ENCODE measurements at regions not wholly inside any gene's neighbourhood (a gene's known extent, or its start where the extent isn't known, plus 50 kb on each side); places are given as distances from the start of the nearest gene placed in this dataset.

DNA sequence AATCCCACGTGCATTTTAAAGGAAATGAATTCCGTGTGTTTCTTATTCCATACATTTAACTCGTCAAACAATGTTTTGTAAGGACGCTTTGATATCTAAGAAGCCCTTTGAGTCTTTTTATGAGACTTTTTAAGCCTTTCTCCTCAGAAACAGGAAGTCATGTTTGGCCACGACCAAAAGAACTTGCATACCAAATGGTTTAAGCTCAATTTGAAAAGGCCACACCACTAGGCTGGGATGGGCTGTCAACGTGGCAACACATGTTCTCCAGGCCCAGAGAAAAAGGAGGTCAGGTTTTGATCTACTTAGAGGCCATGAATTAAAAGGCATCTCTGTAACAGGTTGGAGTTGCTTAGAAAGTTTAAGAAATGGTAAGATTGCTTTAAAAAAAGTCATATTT, 441.8 kb downstream of the CMPK2 start:
- intact Hi-C loops (cut with micrococcal nuclease), result no loop called here
- Histone ChIP-seq H3K27ac (ENCODE audit: low read depth, low read length) (no peak overlapping the region), H3K36me3 (ENCODE audit: control insufficient read depth in 1 of 2, insufficient read depth in 2 of 2, low read length in 2 of 2) (no peaks in the 10 kb centered on the region), H3K79me2 (ENCODE audit: insufficient read depth, low read length) (no peaks in the 10 kb centered on the region), H3K9me3 (ENCODE audit: control insufficient read depth in 1 of 2, insufficient read depth in 1 of 2, low read depth in 1 of 2, low read length in 2 of 2) (no peaks in the 10 kb centered on the region; a peak in 1 of 4 replicates), H2AFZ (ENCODE audit: low read depth, low read length, poor library complexity, severe bottlenecking) (no peak overlapping the region), H3K4me1 (ENCODE audit: control insufficient read depth in 1 of 2, insufficient read depth in 2 of 2, low read length in 2 of 2) (no peaks in the 10 kb centered on the region), H3K4me2 (ENCODE audit: low read length) (no peak overlapping the region), H3K4me3 (replicated peaks in 1 of 2; ENCODE audit: low read depth in 1 of 2, low read length in 2 of 2) (no peak overlapping the region), H4K20me1 (ENCODE audit: insufficient read depth) (no peaks in the 10 kb centered on the region), H3K27me3 (ENCODE audit: insufficient read depth, low read length) (no peaks in the 10 kb centered on the region), H3K9me2 (ENCODE audit: insufficient read depth) (no peaks in the 10 kb centered on the region), H3K9ac (ENCODE audit: low read length) (no peak overlapping the region)
- POLR2A ChIA-PET, result no interaction called here
- CTCF ChIA-PET, result no interaction called here
- ATAC-seq (no peak), DNase-seq (ENCODE audit: low read depth, low spot score) (no peak)
- no TSS peak for BruUV-seq (replicated peaks)
- no peak for TF ChIP-seq POLR2A (IDR thresholded peaks at IDR 0.05; ENCODE audit: borderline replicate concordance, extremely low read depth, insufficient read depth, insufficient read length)
- TF ChIP-seq, protein P1, sequence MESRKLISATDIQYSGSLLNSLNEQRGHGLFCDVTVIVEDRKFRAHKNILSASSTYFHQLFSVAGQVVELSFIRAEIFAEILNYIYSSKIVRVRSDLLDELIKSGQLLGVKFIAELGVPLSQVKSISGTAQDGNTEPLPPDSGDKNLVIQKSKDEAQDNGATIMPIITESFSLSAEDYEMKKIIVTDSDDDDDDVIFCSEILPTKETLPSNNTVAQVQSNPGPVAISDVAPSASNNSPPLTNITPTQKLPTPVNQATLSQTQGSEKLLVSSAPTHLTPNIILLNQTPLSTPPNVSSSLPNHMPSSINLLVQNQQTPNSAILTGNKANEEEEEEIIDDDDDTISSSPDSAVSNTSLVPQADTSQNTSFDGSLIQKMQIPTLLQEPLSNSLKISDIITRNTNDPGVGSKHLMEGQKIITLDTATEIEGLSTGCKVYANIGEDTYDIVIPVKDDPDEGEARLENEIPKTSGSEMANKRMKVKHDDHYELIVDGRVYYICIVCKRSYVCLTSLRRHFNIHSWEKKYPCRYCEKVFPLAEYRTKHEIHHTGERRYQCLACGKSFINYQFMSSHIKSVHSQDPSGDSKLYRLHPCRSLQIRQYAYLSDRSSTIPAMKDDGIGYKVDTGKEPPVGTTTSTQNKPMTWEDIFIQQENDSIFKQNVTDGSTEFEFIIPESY (IDR thresholded peaks at IDR 0.05; ENCODE audit: extremely low read depth, insufficient replicate concordance, low read length), result no peak
- no peak for TF ChIP-seq ZFX (IDR thresholded peaks at IDR 0.05)
- no peak for TF ChIP-seq SIN3A (IDR thresholded peaks at IDR 0.05; ENCODE audit: low read depth)
- TF ChIP-seq, protein P2, sequence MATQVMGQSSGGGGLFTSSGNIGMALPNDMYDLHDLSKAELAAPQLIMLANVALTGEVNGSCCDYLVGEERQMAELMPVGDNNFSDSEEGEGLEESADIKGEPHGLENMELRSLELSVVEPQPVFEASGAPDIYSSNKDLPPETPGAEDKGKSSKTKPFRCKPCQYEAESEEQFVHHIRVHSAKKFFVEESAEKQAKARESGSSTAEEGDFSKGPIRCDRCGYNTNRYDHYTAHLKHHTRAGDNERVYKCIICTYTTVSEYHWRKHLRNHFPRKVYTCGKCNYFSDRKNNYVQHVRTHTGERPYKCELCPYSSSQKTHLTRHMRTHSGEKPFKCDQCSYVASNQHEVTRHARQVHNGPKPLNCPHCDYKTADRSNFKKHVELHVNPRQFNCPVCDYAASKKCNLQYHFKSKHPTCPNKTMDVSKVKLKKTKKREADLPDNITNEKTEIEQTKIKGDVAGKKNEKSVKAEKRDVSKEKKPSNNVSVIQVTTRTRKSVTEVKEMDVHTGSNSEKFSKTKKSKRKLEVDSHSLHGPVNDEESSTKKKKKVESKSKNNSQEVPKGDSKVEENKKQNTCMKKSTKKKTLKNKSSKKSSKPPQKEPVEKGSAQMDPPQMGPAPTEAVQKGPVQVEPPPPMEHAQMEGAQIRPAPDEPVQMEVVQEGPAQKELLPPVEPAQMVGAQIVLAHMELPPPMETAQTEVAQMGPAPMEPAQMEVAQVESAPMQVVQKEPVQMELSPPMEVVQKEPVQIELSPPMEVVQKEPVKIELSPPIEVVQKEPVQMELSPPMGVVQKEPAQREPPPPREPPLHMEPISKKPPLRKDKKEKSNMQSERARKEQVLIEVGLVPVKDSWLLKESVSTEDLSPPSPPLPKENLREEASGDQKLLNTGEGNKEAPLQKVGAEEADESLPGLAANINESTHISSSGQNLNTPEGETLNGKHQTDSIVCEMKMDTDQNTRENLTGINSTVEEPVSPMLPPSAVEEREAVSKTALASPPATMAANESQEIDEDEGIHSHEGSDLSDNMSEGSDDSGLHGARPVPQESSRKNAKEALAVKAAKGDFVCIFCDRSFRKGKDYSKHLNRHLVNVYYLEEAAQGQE (IDR thresholded peaks at IDR 0.05; ENCODE audit: low read depth), result no peak
- TF ChIP-seq EZH2 (IDR thresholded peaks at IDR 0.05), result no peak
- TF ChIP-seq SP1 (IDR thresholded peaks at IDR 0.05; ENCODE audit: low read depth), result no peak
- TF ChIP-seq RAD21 (IDR thresholded peaks at IDR 0.05; ENCODE audit: low read depth), result no peak
- no peak for TF ChIP-seq ZNF274 (IDR thresholded peaks at IDR 0.05; ENCODE audit: low read depth, low read length)
- TF ChIP-seq CBX3 (IDR thresholded peaks at IDR 0.05; ENCODE audit: low read depth), result no peak
- TF ChIP-seq TCF7L2 (IDR thresholded peaks at IDR 0.05; ENCODE audit: borderline replicate concordance, extremely low read depth, insufficient read depth, insufficient read length), result no peak
- no peak for TF ChIP-seq JUND (IDR thresholded peaks at IDR 0.05)
- RAD21 ChIA-PET (ENCODE audit: low non-redundant PET in 1 of 2, low total read pairs in 2 of 2, uncharacterized antibody in 2 of 2, unreplicated experiment in 2 of 2), result no interaction called here

Data from HCT116 (cell line).